GM19452 (cell line): ENCODE measurements at regions not wholly inside any gene's neighbourhood (a gene's known extent, or its start where the extent isn't known, plus 50 kb on each side); places are given as distances from the start of the nearest gene placed in this dataset.

Experiments used
- ATAC-seq: cut with Tn5 transposase; IDR thresholded peaks from one replicate; pipeline ENCODE4 v1.9.1; 2021; ENCODE audit not compliant: unreplicated experiment

DNA sequence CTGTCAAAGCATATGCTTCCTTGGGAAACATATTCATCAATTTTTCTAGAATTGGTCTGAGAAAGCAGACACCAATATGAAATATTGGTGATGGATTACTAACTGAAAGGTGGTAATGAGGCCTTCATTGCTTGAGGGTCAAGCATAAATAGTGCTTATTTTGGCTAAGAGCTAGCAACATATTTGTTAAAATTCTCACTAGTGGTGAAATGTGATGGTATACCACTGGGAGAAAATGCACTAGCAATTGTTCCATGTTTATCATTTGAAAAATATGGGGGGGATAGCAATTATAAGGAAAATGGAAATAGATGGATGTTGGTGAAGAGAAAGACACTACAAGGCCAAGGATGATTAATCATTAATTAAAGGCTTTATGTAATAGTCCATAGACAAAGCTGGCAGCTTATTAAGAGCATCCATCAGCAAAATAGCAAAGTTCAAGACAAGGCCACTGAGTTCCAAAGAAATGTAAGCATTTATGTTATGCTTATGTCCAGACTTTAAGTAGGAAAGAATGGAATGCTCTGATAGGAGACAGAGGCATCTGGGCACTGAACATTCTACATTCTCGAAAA is 253.7 kb upstream of the PRDM9 start:
- no peak for ATAC-seq

DNA sequence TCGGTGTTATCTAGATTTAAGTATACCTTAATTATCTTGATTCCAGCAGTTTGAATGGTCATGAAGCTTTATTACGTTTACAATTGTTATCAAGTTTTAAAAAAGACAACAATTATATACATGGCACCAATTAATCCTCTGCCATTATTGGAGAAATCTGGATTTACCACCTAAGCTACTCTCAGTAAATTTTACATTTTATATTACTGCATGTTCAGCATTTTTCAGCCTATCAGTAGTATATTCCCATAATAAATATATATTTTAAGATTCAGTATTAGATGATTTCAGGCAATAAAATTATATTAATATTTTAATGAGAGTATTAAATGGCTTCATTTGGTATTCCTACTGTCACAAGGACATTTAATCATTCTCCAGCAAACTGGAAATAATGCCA is 264.5 kb upstream of the PRDM9 start:
- ATAC-seq: no peak

DNA sequence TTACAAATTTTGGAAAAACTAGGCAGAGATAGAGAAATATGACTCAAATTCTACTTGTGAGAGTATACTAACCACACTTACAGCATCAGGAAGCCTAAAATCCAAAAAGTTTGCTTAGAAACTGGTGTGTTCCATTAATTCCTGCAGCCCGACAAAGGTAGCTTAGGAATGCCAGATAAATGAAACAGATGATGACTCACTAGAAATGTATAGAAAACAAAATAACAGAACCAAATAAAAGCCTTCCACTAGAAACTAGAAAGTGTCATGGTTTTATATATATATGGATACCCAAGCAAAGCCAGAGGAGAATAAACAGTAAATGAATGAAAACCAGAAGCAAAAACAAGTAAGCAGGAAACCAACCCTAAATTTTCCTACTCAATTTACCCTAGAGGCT is 272.2 kb upstream of the PRDM9 start:
- ATAC-seq: no peak

DNA sequence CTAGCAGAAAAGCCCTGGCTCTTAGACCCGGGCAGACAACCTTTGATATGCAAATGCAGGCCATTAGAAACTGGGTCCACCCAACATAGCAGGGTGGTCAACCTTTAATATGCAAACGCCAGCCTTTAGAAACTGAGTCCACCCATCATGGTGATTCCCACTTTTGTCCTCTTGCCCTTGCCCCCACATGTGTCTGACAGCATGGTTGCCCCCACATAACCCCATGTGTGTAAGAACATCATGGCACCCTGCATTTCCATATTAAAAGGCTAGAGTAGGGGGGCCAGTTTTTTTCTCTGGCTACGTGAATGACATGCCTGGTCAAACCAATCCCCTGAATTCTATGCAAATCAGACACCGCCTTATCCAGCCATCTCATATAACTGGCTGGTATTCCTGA is 273.2 kb upstream of the PRDM9 start:
- ATAC-seq: no peak

DNA sequence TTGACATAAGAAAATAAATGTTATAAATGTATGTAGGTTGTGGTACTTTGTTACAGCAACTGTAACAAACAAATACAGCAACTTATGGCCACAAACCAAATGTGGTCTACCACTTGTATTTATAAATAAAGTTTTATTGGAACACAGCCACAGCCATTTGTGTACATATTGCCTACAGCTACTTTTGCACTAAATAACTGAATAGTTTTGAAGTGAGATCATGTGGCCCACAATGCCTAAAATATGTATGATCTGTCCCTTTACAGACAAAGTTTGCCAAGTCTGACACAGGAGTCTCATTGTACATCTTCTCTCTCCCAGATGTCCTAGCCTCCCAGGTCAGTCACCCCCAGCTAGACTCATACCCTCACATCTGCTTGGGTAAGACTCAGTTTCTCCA is 283.6 kb upstream of the PRDM9 start:
- no peak for ATAC-seq

DNA sequence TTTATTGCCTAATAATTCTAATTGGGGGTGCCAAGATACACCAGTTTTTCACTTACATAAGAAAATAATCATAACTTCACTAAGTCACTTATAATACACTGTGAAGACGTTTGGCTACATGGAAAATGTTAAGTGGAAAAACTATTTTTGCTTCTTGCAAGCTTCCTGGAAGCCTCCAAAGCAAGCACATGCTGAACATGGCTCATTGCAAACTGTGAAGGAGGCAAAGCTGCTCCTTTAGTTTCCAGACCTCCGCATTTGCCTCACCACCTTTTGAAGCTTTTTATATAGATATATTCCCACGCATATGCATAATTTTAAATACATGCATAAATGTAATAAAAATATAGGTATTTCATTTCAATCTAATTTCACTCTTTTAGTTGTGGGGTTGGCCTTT is 285.6 kb upstream of the PRDM9 start:
- no peak for ATAC-seq

DNA sequence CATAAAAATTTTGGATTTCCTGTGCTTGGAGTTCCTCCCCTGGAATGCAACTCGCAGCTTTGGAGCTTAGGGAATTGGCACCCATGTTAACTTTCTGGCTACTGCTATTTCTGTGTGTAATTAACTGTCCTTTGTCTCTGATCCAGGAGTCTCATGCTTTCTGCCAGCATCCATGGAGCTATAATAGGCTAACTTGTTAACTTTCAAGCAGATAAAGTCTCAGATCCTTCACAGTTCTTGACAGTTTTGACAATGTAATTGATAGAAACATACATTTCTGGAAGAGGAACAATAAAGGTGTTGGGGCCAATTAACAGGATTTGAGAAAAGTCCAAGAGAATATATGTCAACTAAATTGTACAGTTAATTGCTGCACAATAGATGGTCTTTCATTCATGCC is 290.2 kb upstream of the PRDM9 start:
- ATAC-seq: no peak

- ATAC-seq: no peak
These were observed 291.1 kb upstream of the PRDM9 start for GRCh38 chr5:23216345-23216744.

GRCh38 chr5:23208959-23209431 is 298.4 kb upstream of the PRDM9 start:
- peak; percentile 75 for ATAC-seq

DNA sequence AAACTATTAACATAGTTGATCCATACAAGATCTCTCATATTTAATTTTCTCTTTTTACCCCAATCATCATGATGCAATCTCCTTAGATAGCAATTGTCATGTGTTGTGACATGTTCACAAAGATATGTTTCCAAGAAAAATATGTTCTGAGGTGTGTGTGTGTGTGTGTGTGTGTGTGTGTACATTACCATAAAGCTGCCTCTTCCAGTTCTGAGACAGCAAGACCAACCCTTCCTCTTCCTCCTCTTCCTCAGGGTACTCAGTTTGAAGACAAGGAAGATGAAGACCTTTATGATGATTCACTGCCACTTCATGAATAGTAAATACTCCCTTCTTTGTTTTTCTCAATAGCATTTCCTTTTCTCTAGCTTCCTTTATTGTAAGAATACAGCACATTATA is 303.3 kb upstream of the PRDM9 start:
- no peak for ATAC-seq

DNA sequence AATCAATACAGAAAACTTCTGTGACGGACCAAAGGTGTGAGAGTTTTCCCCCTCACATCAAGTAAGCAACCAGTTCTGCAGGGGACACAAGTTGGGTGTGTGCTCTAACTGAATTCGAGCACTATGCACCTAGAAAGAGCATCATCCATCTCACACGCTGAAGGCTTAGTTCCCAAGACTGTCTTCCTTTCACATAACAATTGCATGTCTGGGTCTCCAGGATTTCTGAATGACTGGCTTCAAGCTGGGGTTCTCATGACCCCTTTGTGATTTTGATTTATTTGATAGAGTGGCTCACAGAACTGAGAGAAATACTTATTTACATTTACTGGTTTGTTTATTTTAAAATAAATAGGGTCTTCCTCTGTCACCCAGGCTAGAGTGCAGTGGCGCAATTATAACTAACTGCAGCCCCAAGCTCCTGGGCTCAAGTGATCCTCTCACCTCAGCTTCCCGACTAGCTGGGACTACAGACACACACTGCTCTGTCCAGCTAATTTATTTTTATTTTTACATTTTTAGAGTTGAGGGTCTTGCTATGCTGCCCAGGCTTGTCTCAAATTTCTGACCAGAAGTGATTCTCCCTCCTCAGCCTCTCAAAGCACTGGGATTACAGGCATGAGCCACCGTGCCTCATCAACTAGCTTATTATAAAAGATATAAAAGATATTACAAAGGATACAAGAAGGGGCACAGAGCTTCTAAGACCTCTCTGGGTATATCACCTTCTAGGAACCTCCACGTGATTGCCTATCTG is 316.7 kb upstream of the CDH12 start:
- ATAC-seq: no peak

- ATAC-seq: no peak
These were observed 311.8 kb upstream of the CDH12 start for GRCh38 chr5:23164971-23165370.

DNA sequence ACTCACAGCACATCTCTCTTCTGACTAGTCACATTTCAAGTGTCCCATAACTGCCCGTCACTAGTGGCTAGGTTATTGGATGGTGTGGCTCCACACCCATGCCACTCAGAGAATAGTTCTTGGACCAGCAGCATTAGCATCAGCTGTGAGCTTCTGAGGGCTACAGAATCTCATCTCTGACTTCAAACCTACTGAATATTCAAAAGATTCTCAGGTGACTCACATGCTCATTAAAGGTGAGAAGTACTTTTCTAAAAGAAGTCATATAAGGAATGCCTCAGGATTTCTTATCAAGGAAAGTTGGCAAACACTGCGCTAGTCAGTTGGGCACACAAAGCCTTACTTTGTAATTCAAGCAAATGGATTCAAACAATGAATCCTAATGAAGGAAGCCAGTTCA is 305.0 kb upstream of the CDH12 start:
- no peak for ATAC-seq

DNA sequence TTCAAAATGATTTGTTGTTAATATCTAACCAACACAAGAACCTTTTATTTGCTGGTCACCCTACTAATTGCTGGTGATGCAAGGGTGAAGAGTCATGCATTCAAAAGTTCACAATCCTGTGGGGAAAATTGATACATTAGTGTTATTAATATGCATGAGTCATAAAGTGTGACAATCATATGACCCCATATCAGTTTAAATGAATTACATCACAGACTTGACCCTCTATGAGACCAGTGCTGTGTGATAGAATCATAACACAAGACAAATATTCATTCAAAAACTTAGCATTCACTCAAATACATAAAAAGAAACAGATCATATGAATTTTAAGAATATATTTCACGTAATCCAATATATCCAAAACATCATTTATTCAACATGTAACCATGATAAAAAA is 304.6 kb upstream of the CDH12 start:
- ATAC-seq: no peak

- no peak for ATAC-seq
These were observed 304.0 kb upstream of the CDH12 start for GRCh38 chr5:23157169-23157568.

DNA sequence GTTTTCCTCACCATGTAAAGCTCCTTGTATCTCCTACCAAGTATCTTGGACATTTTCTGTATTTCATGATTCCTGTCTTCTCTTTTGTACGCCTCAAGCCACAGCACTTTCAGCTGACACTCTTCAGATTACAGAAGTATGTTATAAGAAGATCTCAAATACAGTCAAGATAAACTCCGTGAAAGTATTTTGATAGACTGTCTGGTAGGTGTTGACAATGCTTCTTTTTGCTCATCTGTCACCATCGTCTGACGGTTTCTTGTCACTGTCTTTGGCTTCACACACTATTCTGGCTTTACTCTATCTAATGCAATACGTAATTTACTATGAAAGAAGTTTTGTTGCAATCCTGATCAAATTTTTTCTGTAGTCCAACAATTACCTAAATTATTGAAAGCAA is 294.5 kb upstream of the CDH12 start:
- no peak for ATAC-seq

DNA sequence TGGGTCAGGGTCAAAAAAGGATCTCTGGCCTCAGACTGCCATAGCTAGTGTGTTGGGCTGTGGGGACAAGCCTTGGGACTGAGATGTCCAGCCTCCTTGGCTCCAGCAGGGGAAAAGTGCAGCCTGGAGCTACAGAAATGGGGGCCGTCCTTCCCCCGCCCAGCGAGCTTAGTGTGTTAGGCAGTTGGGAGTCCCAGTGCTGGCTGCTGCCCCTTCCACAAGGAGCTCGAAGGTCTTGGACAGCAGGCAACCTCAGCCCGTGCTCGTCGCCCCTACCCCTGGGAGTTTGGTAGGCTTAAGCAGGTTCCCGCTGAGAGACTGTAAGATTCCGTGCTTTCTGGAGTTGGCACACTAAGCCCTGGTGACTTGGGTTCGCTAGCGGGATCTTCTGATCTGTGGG is 293.0 kb upstream of the CDH12 start:
- ATAC-seq: no peak

GRCh38 chr5:23139338-23140171 is 286.4 kb upstream of the CDH12 start:
- no peak for ATAC-seq

DNA sequence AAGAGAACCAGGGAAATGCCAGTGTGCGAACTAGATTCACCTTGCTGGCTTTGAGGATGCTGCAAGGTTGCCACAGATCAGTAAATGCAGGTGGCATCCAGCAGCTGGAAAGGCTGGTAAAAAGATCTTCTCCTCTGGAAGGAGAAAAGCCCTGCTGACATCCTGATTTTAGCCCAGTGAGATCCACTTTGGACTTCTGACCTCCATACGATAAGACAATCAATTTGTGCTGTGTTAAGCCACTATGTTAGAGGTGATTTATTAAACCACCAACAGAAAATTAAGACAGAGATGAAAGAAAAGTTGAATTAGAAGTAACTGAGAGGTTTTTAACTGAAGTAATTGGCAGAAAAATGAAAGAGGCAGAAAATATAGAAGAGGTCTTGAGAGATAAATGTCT is 283.8 kb upstream of the CDH12 start:
- ATAC-seq: no peak

DNA sequence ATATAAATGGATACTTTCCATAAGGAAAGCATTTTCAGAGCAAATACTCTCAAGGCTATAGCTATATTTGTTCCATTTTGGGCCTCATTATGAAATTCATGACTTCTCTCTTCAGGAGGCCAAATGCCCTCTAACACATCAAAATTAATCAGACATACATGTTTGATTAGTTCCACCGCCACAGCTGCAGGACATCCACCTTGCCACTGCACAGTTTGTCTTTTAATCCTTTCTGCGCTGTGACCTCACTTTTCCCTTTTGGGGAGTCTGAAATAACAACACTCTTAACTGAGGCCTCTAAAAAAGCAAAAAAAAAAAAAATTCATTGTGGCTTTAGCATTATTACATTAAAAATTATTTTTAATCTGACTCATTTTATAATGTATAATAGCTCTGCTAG is 279.1 kb upstream of the CDH12 start:
- ATAC-seq: no peak

- ATAC-seq: no peak
These were observed 259.1 kb upstream of the CDH12 start for GRCh38 chr5:23112237-23112636.

- ATAC-seq: no peak
These were observed 251.9 kb upstream of the CDH12 start for GRCh38 chr5:23105021-23105420.
